K562 (cell line): ENCODE measurements at regions not wholly inside any gene's neighbourhood (a gene's known extent, or its start where the extent isn't known, plus 50 kb on each side); places are given as distances from the start of the nearest gene placed in this dataset.

Source experiments
- ATAC-seq: fragments of 200-7000 bp; cut with Tn5 transposase; 3 replicates; pipeline ENCODE4 v1.9.1; 2020; ENCODE audit warnings: moderate library complexity
- BruUV-seq: library from RNA; stranded (reverse); fragments of 400-500 nt; replicated peaks from 2 replicates; lab custom pipeline; 2021; lab: Mats Ljungman, UMichigan
- CTCF ChIA-PET: fragments of 300-600 bp; formaldehyde crosslinking; extraction: SDS; loops from one replicate; lab custom pipeline; 2021; ENCODE audit warnings: low intra/inter-chr PET ratio; lab: Yijun Ruan, JAX
- POLR2A ChIA-PET: fragments of 300-600, 350-650 bp; sonication (Branson Sonifier 250); formaldehyde crosslinking; extraction: SDS; loops from one replicate; lab custom pipeline; 2021; ENCODE audit warnings: antibody characterized with exemption, inconsistent platforms; lab: Yijun Ruan, JAX
- DNase-seq, 4 experiments: peaks; one replicate each; pipeline versions ENCODE4 v3.0.0 to v3.0.0-alpha.2; 2011 to 2018; ENCODE audit warnings: low spot score in 3 of 4, mixed read lengths in 3 of 4; ENCODE audit errors: extremely low read depth in 1 of 4
- FAIRE-seq: peaks from 2 replicates; lab custom pipeline; 2011; peaks lifted over from hg19 to GRCh38; lab: Jason Lieb, UNC
- H2AFZ ChIP-seq: 2 replicates; pipeline ENCODE4 v1.6.0; 2011; ENCODE audit warnings: low read depth, low read length, control low read depth, inconsistent platforms
- H3K27ac ChIP-seq: fragments of 200-600 bp; 3 replicates; pipeline ENCODE4 v1.8.0; 2011; ENCODE audit warnings: low read depth, mild to moderate bottlenecking, control low read depth, inconsistent platforms, low read length, moderate library complexity, mixed read lengths; ENCODE audit errors: extremely low read depth
- H3K27me3 ChIP-seq, 2 experiments: fragments of 300-600 bp in 1 of 2; 2 replicates in 1 of 2; 3 replicates in 1 of 2; pipeline versions ENCODE4 v1.6.0 to v1.8.0; 2011; ENCODE audit warnings: inconsistent platforms in 2 of 2, low read length in 2 of 2, mild to moderate bottlenecking in 1 of 2, mixed read lengths in 1 of 2, moderate library complexity in 1 of 2; ENCODE audit not compliant: control insufficient read depth in 2 of 2, insufficient read depth in 2 of 2
- H3K36me3 ChIP-seq: fragments of 300-600 bp; 3 replicates; pipeline ENCODE4 v1.8.0; 2011; ENCODE audit warnings: mild to moderate bottlenecking, low read length, inconsistent platforms; ENCODE audit not compliant: control insufficient read depth, insufficient read depth
- H3K4me1 ChIP-seq, 2 experiments: fragments of 200-600 bp in 1 of 2; replicated peaks in 1 of 2; 2 replicates in 1 of 2; 3 replicates in 1 of 2; pipeline versions ENCODE4 v1.5.1 to v1.8.0; 2011; ENCODE audit warnings: inconsistent platforms in 2 of 2, low read length in 2 of 2, mild to moderate bottlenecking in 1 of 2, mixed read lengths in 1 of 2, moderate library complexity in 1 of 2; ENCODE audit not compliant: control insufficient read depth in 2 of 2, insufficient read depth in 2 of 2
- H3K4me2 ChIP-seq: 2 replicates; pipeline ENCODE4 v1.6.1; 2011; ENCODE audit warnings: low read length, control low read depth, inconsistent platforms, mixed read lengths; ENCODE audit not compliant: insufficient read depth
- H3K4me3 ChIP-seq: fragments of 200-600 bp; sonication (generic), shearing (Covaris generic); 2 replicates; pipeline ENCODE4 v1.5.1; 2016; ENCODE audit warnings: control low read depth, inconsistent platforms
- H3K79me2 ChIP-seq: fragments of 200-600 bp; 3 replicates; pipeline ENCODE4 v1.8.0; 2011; ENCODE audit warnings: low read length, inconsistent platforms; ENCODE audit not compliant: control insufficient read depth, insufficient read depth
- H3K9ac ChIP-seq, 2 experiments: 2 replicates each; pipeline versions ENCODE4 v1.6.0 to v1.6.1; 2011; ENCODE audit warnings: low read depth in 2 of 2, low read length in 2 of 2, control low read depth in 1 of 2, inconsistent platforms in 1 of 2, mild to moderate bottlenecking in 1 of 2, mixed read lengths in 1 of 2; ENCODE audit not compliant: insufficient read depth in 1 of 2
- H3K9me1 ChIP-seq: one replicate; pipeline ENCODE4 v1.6.0; 2011; ENCODE audit warnings: inconsistent platforms, mild to moderate bottlenecking, low read length, moderate library complexity; ENCODE audit not compliant: control insufficient read depth, insufficient read depth
- H3K9me3 ChIP-seq: replicated peaks from 2 replicates; pipeline ENCODE4 v1.5.1; 2011; ENCODE audit warnings: low read depth, low read length, inconsistent platforms; ENCODE audit not compliant: control insufficient read depth, insufficient read depth
- H4K20me1 ChIP-seq: replicated peaks from 2 replicates; pipeline ENCODE4 v1.6.1; 2011; ENCODE audit warnings: low read length, inconsistent platforms, mixed read lengths; ENCODE audit not compliant: control insufficient read depth, insufficient read depth
- E2F5 ChIP-seq: sonication (generic); formaldehyde crosslinking; IDR thresholded peaks from 2 replicates; pipeline ENCODE4 v1.8.0; 2022; ENCODE audit warnings: mild to moderate bottlenecking, missing genetic modification reagents
- ERF ChIP-seq: fragments of 450-650 bp; formaldehyde crosslinking; IDR thresholded peaks from 2 replicates; pipeline ENCODE4 v1.4.0; 2020; ENCODE audit warnings: mild to moderate bottlenecking, mixed read lengths
- ETS1 ChIP-seq: conservative IDR thresholded peaks from 2 replicates; pipeline ENCODE4 v1.6.1; 2011; ENCODE audit warnings: low read depth, mild to moderate bottlenecking, low read length; ENCODE audit not compliant: control insufficient read depth
- MCM5 ChIP-seq: fragments of 450-650 bp; IDR thresholded peaks from 2 replicates; pipeline ENCODE4 v1.6.1; 2016; ENCODE audit warnings: low read depth
- NFYB ChIP-seq: IDR thresholded peaks from 2 replicates; pipeline ENCODE4 v1.6.1; 2011; ENCODE audit warnings: mild to moderate bottlenecking, moderate library complexity; ENCODE audit not compliant: insufficient read length; ENCODE audit errors: extremely low read depth
- POLR3A ChIP-seq: IDR thresholded peaks from 2 replicates; pipeline ENCODE4 v1.6.1; 2011; ENCODE audit warnings: borderline replicate concordance, mild to moderate bottlenecking, moderate library complexity; ENCODE audit not compliant: insufficient read length, insufficient read depth; ENCODE audit errors: extremely low read depth
- RB1 ChIP-seq: fragments of 450-650 bp; IDR thresholded peaks from 2 replicates; pipeline ENCODE4 v1.6.1; 2017; ENCODE audit warnings: low read depth, mild to moderate bottlenecking
- TGIF2 ChIP-seq: sonication (generic); formaldehyde crosslinking; IDR thresholded peaks from 2 replicates; pipeline ENCODE4 v1.8.1; 2022; ENCODE audit warnings: mild to moderate bottlenecking, missing genetic modification reagents, moderate library complexity
- YY1 ChIP-seq, 3 experiments: IDR thresholded peaks; 2 replicates each; pipeline ENCODE4 v1.6.1; 2011; ENCODE audit warnings: low read length in 2 of 3, mild to moderate bottlenecking in 2 of 3, moderate library complexity in 2 of 3, borderline replicate concordance in 1 of 3, control low read depth in 1 of 3, low read depth in 1 of 3; ENCODE audit not compliant: insufficient read depth in 3 of 3, insufficient replicate concordance in 2 of 3, control insufficient read depth in 1 of 3, insufficient read length in 1 of 3; ENCODE audit errors: extremely low read depth in 1 of 3
- ZC3H4 ChIP-seq: sonication (generic); formaldehyde crosslinking; IDR thresholded peaks from 2 replicates; pipeline ENCODE4 v1.9.0; 2021; ENCODE audit warnings: missing genetic modification reagents, borderline replicate concordance
- WGBS: fragments of 100-300 bp; shearing (Covaris generic); methylation state at CpG from one replicate; pipeline ENCODE4 v1.1.6; 2016; ENCODE audit warnings: low coverage, mixed read lengths; ENCODE audit not compliant: insufficient coverage; ENCODE audit errors: missing lambda C conversion rate; 5-methylcytosine and 5-hydroxymethylcytosine counted together
- in situ Hi-C: fragments of 300-500 bp; cut with MboI; formaldehyde crosslinking; loops from 4 replicates; pipeline ENCODE4 v1.15.0; 2018; ENCODE audit warnings: inconsistent platforms, mixed read lengths
- intact Hi-C: fragments of 100-400 bp; cut with micrococcal nuclease; formaldehyde crosslinking; loops from 2 replicates; pipeline ENCODE4 v1.14.2; 2022
- TF ChIP-seq, protein P1 (sequence below): sonication (generic); formaldehyde crosslinking; IDR thresholded peaks from 2 replicates; pipeline ENCODE4 v1.8.1; 2022; ENCODE audit warnings: missing genetic modification reagents

DNA sequence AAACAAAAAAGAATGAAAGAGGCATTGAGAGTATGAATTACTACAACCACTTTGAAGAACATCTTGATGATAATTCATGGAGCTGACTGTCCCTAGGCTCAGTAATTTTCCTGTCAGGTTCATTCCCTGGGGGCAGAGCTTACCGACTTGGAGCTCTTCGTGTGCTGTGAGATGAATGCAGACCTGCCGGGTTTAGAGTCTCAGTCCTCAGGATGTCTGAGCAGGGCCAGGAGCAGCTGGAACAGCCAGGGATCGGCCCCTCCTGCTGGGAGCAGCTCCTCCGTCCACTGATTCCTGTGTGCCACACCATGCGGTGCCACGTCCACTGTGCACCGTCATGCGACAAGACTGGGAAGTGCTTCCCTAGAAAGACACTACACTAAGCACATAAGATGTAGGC, 62.2 kb upstream of the SPIN1 start:
- WGBS: 4% methylated on average over 8 of the region's 9 CpGs
- FAIRE-seq: no peak
- in situ Hi-C loops: no loop called here

DNA sequence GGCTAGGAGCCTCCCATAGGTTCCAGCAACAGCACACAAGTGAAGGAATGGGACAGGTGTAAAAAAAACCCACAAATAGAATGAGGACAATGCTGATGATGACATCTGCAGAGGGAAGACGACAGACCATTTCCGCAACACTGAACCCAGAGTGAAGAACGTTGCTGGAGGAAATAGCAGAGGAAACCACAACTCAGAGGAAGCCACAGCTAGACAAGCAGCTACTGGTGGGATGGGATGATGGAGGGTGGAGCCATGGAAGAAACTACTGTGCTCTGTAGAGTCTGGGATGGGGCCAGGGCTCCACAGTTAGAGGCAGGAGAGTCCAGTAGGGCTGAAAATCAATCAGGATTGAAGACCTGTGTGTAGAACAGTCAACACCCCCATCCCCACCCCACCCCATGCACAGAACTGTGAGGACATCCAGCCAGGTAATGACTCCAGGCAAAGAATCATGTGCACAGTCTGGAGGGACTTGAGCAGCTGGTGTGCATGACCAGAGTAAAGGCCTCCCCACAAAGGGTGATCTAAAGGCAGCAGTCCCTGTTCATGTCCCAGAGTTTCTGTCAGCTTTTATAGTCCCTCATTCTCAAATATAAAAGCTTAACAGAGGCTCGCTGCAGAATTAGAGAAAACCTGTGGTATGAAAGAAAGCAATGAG, 65.2 kb upstream of the SPIN1 start:
- Histone ChIP-seq H3K9me3 (no peaks in the 10 kb centered on the region), H3K27me3 (peaks cover 0 to 20% of the 10 kb centered on the region in 2 experiments), H2AFZ (no peak overlapping the region), H3K9me1 (no peaks in the 10 kb centered on the region), H3K79me2 (no peaks in the 10 kb centered on the region), H3K4me1 (no peaks in the 10 kb centered on the region), H3K9ac (no peak overlapping the region), H3K36me3 (no peaks in the 10 kb centered on the region), H3K4me2 (no peak overlapping the region), H3K27ac (no peak overlapping the region), H3K4me3 (no peak overlapping the region), H4K20me1 (no peaks in the 10 kb centered on the region)
- DNase-seq: no peak
- no TSS peak for BruUV-seq
- intact Hi-C loops (no loop called here), in situ Hi-C loops (loop anchor here (25.0 kb wide), 1 partner anchor 636 kb away; no protein-coding TSS in a partner anchor)
- CTCF ChIA-PET: no interaction called here
- no peak for ATAC-seq
- POLR2A ChIA-PET: interaction anchor here (0.6 kb wide), 1 partner anchor 1055 kb away, joined by 4 read pairs; no protein-coding TSS in a partner anchor
- 0% methylated on average over 3 of the region's 4 CpGs for WGBS
- no peak for FAIRE-seq
- TF ChIP-seq ERF (CRISPR knock-in tag) (no peak), ETS1 (no peak), RB1 (no peak), E2F5 (CRISPR knock-in tag) (no peak), POLR3A (no peak), TGIF2 (no peak), ZC3H4 (CRISPR knock-in tag) (no peak), YY1 (IDR thresholded peaks at IDR 0.05; ENCODE audit: borderline replicate concordance in 1 of 3, control insufficient read depth in 1 of 3, extremely low read depth in 1 of 3, insufficient read depth in 3 of 3, insufficient read length in 1 of 3, insufficient replicate concordance in 2 of 3, low read depth in 1 of 3, low read length in 2 of 3) (no peak)
- TF ChIP-seq, protein P1, sequence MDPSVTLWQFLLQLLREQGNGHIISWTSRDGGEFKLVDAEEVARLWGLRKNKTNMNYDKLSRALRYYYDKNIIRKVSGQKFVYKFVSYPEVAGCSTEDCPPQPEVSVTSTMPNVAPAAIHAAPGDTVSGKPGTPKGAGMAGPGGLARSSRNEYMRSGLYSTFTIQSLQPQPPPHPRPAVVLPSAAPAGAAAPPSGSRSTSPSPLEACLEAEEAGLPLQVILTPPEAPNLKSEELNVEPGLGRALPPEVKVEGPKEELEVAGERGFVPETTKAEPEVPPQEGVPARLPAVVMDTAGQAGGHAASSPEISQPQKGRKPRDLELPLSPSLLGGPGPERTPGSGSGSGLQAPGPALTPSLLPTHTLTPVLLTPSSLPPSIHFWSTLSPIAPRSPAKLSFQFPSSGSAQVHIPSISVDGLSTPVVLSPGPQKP: no peak

More for the DNA sequence above, 62.2 kb upstream of the SPIN1 start:
- CTCF ChIA-PET: no interaction called here
- Histone ChIP-seq H3K4me1 (no peaks in the 10 kb centered on the region), H4K20me1 (no peaks in the 10 kb centered on the region), H2AFZ (no peak overlapping the region), H3K27me3 (peaks cover 0 to 9% of the 10 kb centered on the region in 2 experiments; a peak in 4 of 5 replicates), H3K27ac (no peak overlapping the region), H3K9ac (no peak overlapping the region), H3K79me2 (no peaks in the 10 kb centered on the region), H3K9me3 (no peaks in the 10 kb centered on the region), H3K36me3 (no peaks in the 10 kb centered on the region), H3K4me3 (no peak overlapping the region), H3K9me1 (no peaks in the 10 kb centered on the region), H3K4me2 (no peak overlapping the region)
- POLR2A ChIA-PET: interaction anchor here (0.5 to 0.6 kb wide), 3 partner anchors 9 to 374 kb away, joined by 3 to 4 read pairs (median 3); no protein-coding TSS in a partner anchor
- intact Hi-C loops: no loop called here
- ATAC-seq (no peak), DNase-seq (no peak)
- TF ChIP-seq NFYB: no peak
- TF ChIP-seq MCM5: no peak
- BruUV-seq: no TSS peak
